COLO668 (cell line): ENCODE measurements at regions not wholly inside any gene's neighbourhood (a gene's known extent, or its start where the extent isn't known, plus 50 kb on each side); places are given as distances from the start of the nearest gene placed in this dataset.
"Not testable (repeated sequence)": the region's sequence is repeated elsewhere in the genome, so short reads cannot be mapped to it uniquely, and the experiment has no call there.

ENCODE experiments used
- DNase-seq: peaks from one replicate; lab custom pipeline; 2025; ENCODE audit not compliant: unreplicated experiment; lab: John Stamatoyannopoulos, UW

DNA sequence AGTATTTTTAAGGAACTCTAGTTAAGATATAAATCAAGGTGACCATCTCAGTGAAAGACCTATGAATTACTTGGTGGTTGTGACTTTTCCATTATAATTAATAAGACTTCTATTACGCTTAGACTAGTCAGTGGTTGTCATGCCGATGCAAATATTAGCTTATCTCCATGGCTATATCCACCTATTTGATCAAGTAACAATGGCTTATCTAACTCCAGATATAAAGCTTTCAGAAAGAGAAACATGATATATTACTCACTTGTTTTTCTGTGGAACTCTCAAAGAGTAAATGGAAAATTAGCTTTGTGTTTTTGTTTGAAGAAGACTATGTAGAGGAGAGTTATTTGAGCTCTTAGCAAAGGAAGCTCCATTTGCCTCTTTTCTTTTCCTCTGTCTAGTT is 323.8 kb upstream of the DCN start:
- DNase-seq: peak; percentile 21

- no peak for DNase-seq
These were observed 322.4 kb upstream of the DCN start for GRCh38 chr12:91505006-91505405.

DNA sequence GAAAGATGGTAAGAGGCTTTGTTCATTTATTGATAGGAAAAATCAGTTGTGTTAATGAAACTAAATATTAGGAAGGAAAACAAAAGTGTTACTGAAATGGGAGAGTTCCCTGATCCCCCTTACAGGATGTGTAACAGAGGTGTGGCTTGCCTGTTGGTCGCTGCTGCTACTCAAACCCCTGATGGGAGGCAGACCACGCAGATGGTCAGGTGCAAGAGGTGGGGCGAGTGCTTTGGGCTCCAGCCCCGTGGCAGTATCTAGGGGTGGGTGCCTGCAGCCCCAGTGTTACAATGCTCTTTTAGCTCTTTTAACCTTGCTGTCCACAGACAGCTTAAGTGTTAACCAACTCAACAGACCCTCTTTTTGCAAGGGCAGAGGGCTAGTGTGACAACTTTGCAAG is 319.6 kb upstream of the DCN start:
- no peak for DNase-seq

GRCh38 chr12:91496337-91496736 is 313.7 kb upstream of the DCN start:
- no peak for DNase-seq

DNA sequence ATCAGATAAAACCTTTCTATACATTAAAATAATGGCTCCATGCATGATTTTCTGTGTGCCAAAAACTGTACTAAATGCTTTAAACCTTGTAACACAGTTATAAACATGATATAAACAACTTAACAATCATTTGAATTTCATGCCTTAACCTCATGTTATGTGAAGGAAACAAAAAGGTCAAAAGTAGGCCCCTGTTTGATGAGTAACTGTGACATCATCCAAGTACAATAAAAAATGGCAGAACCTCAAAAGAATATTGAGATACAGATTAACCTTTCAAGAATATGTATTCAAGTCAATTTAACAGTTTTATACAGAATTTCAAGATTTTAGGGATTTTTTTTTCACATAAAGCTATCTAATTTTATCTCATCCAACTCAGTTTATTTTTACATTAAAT is 310.7 kb upstream of the DCN start:
- DNase-seq: no peak

GRCh38 chr12:91492648-91493047 is 310.0 kb upstream of the DCN start:
- DNase-seq: no peak

DNA sequence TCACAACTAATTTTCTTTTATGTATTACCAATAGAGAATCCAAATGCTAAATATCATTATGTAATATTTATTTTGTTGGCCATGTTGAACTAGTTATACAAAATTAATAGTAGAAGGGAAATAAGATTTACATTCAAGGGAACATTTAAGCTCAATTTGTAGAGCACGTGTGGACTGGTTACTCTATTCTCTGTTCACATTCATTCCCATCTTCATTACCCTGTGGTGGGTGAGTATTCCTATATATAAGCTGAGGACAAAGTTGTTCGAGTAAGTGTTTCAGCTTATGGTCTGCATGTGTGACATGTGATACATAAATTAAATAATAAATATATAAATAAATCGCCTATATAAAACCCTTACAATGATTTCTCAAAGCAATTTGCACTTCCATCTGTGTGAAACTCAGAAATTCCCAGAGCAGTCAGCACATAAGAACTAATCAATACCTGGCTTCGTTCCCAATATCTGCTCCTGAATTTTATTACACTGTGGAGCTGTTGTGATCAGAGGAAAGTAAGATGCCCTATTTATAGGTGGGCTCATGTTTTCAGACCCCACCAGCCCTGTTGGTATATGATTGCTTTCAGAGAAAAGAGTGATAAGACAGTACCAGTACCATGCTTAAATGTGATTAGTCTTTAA is 308.2 kb upstream of the DCN start:
- no peak for DNase-seq

DNA sequence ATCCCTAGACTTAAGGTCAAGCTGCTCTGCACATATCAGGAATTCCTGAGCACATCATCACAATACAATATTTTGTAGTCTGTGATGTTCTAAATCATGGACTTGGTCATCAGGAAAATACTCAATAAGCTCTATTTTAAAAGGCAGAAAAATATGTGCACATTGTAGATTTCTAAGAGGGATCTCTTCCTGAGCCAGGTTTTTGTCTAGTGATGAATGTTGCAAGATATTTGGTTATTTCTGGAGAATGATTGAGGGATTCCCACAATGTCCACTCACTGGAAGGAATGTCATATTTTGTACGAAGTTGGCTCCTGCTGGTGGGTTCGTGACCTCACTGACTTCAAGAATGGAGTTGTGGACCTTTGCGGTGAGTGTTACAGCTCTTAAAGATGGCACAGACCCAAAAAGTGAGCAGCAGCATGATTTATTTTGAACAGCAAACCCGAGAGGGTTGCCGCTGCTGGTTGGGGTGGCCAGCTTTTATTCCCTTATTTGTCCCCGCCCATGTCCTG is 300.9 kb upstream of the DCN start:
- no peak for DNase-seq

DNA sequence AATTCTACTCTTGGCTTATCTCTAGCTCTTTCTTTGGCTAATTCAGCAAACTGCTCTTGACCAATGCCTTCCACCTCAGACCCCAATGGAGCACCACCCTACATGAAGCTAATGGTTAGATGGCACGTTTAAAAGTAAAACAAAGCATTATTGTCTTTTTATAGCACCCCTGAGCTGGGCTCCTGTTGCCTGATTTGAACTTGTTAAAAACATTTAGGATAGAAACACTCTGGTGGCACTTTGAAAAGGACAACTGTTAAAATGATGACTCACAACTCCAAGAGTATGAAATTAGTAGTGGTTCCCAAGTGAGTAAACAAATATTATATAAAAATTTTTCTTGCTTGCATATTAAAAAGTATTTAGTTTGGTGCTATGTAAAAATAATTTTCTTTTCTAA is 299.6 kb upstream of the DCN start:
- DNase-seq: no peak

GRCh38 chr12:91478500-91478899 is 295.9 kb upstream of the DCN start:
- DNase-seq: no peak

DNA sequence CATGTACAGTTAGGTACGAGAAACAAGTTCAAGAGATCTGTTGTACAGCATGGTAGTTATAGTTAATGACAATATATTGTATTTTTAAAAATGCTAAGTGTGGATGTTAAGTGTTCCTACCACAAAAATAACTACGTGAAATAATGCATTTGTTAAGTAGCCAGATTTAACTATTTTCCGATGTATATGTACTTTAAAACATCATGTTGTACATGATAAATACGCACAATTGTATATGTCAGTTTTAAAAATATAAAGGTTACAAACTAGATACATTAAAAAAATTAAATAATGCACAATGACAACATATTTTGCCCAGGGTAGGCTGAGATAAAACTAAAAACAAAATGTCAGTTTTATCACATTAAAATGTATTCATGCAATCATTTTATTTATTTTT is 285.1 kb upstream of the DCN start:
- no peak for DNase-seq

- no peak for DNase-seq
These were observed 278.4 kb upstream of the DCN start for GRCh38 chr12:91461061-91461460.

- DNase-seq: no peak
These were observed 277.9 kb upstream of the DCN start for GRCh38 chr12:91460469-91460868.

DNA sequence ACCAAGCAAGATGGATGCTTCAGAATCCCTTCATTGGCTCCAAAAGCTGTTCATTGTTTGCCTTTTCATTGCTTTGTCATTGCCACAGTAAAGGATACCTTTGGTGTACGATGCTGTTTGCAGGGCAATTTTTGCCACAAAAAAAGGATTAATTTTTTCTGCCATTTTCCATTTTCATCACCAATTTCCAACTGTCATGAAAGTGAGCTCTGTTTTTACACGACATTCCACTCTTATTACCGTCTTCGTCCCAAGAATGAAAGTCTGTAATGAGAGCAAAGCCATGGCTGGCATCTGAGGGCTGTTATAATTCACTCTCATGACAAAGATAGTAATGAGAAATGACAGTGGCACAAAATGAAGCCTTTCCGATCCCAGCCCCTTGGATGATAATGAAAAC is 272.7 kb upstream of the DCN start:
- no peak for DNase-seq

DNA sequence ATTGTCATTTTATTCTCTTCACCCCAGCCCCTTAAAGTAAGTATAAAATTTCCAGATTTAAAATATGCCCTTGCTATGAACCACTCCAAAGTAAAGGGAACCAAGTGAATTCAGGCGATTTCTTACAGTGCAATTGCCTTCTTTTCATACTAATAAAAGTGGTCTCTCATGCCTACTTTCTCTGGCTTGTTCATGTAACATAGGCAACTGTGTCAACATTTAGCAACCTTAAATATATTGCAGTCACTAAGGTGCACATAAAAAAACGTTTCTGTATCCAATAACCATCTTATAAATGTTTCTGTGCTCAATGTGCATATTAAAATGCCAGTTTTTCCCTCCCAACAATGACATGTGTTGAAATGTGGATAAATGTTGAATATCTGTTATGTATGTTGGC is 271.6 kb upstream of the DCN start:
- DNase-seq: no peak

GRCh38 chr12:91452464-91452863 is 269.8 kb upstream of the DCN start:
- not testable (repeated sequence) for DNase-seq

GRCh38 chr12:91441993-91442952 is 259.7 kb upstream of the DCN start:
- DNase-seq: no peak

- no peak for DNase-seq
These were observed 258.6 kb upstream of the DCN start for GRCh38 chr12:91441246-91441645.

GRCh38 chr12:91434081-91434480 is 251.5 kb upstream of the DCN start:
- DNase-seq: no peak

DNA sequence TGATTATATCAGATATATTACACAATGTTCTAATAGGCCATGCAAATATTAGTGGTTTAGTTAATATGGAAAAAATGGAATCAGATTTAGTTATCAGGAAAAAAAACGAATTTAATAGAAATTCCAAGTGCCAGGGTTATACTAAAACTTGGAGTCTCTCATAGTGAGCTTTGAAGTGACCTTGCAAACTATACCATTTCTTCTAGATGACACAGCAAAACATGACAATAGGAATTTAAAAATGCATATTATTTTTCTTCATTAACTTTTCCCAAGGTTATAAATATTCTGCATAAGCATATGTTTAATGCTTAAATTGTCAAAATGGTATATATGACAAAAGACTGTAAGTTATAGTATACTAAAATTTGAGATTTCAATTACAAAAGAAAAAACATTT is 250.1 kb upstream of the DCN start:
- no peak for DNase-seq

GRCh38 chr12:91432089-91432488 is 249.5 kb upstream of the DCN start:
- no peak for DNase-seq

GRCh38 chr12:91424506-91424905 is 241.9 kb upstream of the DCN start:
- no peak for DNase-seq
